GM12875 (cell line): ENCODE measurements at regions not wholly inside any gene's neighbourhood (a gene's known extent, or its start where the extent isn't known, plus 50 kb on each side); places are given as distances from the start of the nearest gene placed in this dataset.

Experiments
- H3K4me3 ChIP-seq: one replicate; pipeline ENCODE4 v1.5.1; 2011; ENCODE audit warnings: low read depth, low read length, control low read depth
- CTCF ChIP-seq: IDR thresholded peaks from 2 replicates; pipeline ENCODE4 v1.5.1; 2011; ENCODE audit warnings: low read depth, mild to moderate bottlenecking, control low read depth, inconsistent platforms, low read length, moderate library complexity, borderline replicate concordance; ENCODE audit not compliant: insufficient read depth

GRCh38 chr5:12399868-12400267 lies 495.6 kb upstream of the CTNND2 start:
- no peak overlapping the region for H3K4me3 ChIP-seq

GRCh38 chr5:12392246-12392645 lies 488.0 kb upstream of the CTNND2 start:
- H3K4me3 ChIP-seq, result no peak overlapping the region
- TF ChIP-seq CTCF, result no peak

More at GRCh38 chr5:12399868-12400267, 495.6 kb upstream of the CTNND2 start:
- TF ChIP-seq CTCF, result no peak

GRCh38 chr5:12385095-12385494 lies 480.8 kb upstream of the CTNND2 start:
- no peak overlapping the region for H3K4me3 ChIP-seq
- TF ChIP-seq CTCF, result no peak

- no peak overlapping the region for H3K4me3 ChIP-seq
- no peak for TF ChIP-seq CTCF
These were observed 479.8 kb upstream of the CTNND2 start for GRCh38 chr5:12384005-12384404.

GRCh38 chr5:12367973-12368372 lies 463.7 kb upstream of the CTNND2 start:
- no peak for TF ChIP-seq CTCF
- H3K4me3 ChIP-seq, result no peak overlapping the region

GRCh38 chr5:12360218-12360617 lies 456.0 kb upstream of the CTNND2 start:
- H3K4me3 ChIP-seq, result no peak overlapping the region
- TF ChIP-seq CTCF, result no peak

GRCh38 chr5:12358371-12359090 lies 454.3 kb upstream of the CTNND2 start:
- no peak overlapping the region for H3K4me3 ChIP-seq
- TF ChIP-seq CTCF, result no peak
